ENCODE measurements at regions not wholly inside any gene's neighbourhood (a gene's known extent, or its start where the extent isn't known, plus 50 kb on each side); places are given as distances from the start of the nearest gene placed in this dataset.

GRCh38 chr6:170178561-170179477 lies 112.1 kb downstream of the DLL1 start:
- TF ChIP-seq GATA2 (IDR thresholded peaks at IDR 0.05; ENCODE audit: low read depth, low read length), result no peak
- TF ChIP-seq GATA3 (IDR thresholded peaks at IDR 0.05; ENCODE audit: low read depth, low read length), result no peak
